HUES64 (cell line): ENCODE measurements at regions not wholly inside any gene's neighbourhood (a gene's known extent, or its start where the extent isn't known, plus 50 kb on each side); places are given as distances from the start of the nearest gene placed in this dataset.
"Not testable (repeated sequence)": the region's sequence is repeated elsewhere in the genome, so short reads cannot be mapped to it uniquely, and the experiment has no call there.

Experiments
- H3K27ac ChIP-seq: 2 replicates; pipeline ENCODE4 v1.7.0; 2013; ENCODE audit warnings: low read depth, low read length, inconsistent platforms
- H3K27me3 ChIP-seq: 2 replicates; pipeline ENCODE4 v1.6.1; 2013; ENCODE audit warnings: mild to moderate bottlenecking, low read length; ENCODE audit not compliant: insufficient read depth
- H3K36me3 ChIP-seq: 2 replicates; pipeline ENCODE4 v1.6.1; 2013; ENCODE audit warnings: mild to moderate bottlenecking, low read length; ENCODE audit not compliant: insufficient read depth
- H3K4me1 ChIP-seq: 2 replicates; pipeline ENCODE4 v1.6.1; 2013; ENCODE audit warnings: mild to moderate bottlenecking, low read length, moderate library complexity; ENCODE audit not compliant: insufficient read depth
- H3K4me3 ChIP-seq: 2 replicates; pipeline ENCODE4 v1.5.1; 2013; ENCODE audit warnings: mild to moderate bottlenecking, low read length, moderate library complexity
- H3K9ac ChIP-seq: 2 replicates; pipeline ENCODE4 v1.6.1; 2013; ENCODE audit warnings: mild to moderate bottlenecking, low read depth, low read length
- H3K9me3 ChIP-seq: 2 replicates; pipeline ENCODE4 v1.6.1; 2013; ENCODE audit warnings: low read depth, low read length; ENCODE audit not compliant: insufficient read depth
- WGBS: fragments of 150-250, 120-280 bp; methylation state at CpG from one replicate; pipeline ENCODE4 v1.1.7; 2013; ENCODE audit warnings: missing lambda C conversion rate; 5-methylcytosine and 5-hydroxymethylcytosine counted together

DNA sequence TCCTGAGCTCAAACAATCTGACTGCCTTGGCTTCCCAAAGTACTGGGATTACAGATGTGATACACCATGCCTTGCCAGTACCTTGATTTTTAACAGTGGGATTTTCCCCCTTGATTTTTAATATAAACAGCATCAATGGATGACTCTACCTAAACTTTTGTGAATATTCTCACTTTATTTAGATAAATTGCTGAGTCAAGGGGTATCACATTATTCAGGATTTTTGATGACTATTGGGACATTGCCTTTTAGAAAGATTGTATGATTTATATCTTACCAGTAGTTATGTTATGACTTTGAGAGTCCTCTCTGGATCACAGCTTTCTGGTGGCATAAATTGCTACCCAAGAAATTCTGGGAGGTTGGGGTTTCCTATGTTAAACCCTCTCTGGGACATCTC lies 112.5 kb upstream of the SPAG17 start:
- Histone ChIP-seq H3K36me3 (no peaks in the 10 kb centered on the region), H3K4me1 (peaks cover 28% of the 10 kb centered on the region), H3K4me3 (no peak overlapping the region), H3K27ac (no peak overlapping the region), H3K9ac (no peak overlapping the region), H3K27me3 (no peaks in the 10 kb centered on the region), H3K9me3 (no peaks in the 10 kb centered on the region)

GRCh38 chr1:118294875-118295642 lies 110.0 kb upstream of the SPAG17 start:
- no peak overlapping the region for H3K4me3 ChIP-seq
- H3K36me3 ChIP-seq, result no peaks in the 10 kb centered on the region
- WGBS, result 87% methylated on average over 4 of the region's 6 CpGs
- no peak overlapping the region for H3K9ac ChIP-seq
- H3K27me3 ChIP-seq, result no peaks in the 10 kb centered on the region
- peaks cover 4% of the 10 kb centered on the region for H3K4me1 ChIP-seq
- no peaks in the 10 kb centered on the region for H3K9me3 ChIP-seq
- no peak overlapping the region for H3K27ac ChIP-seq

DNA sequence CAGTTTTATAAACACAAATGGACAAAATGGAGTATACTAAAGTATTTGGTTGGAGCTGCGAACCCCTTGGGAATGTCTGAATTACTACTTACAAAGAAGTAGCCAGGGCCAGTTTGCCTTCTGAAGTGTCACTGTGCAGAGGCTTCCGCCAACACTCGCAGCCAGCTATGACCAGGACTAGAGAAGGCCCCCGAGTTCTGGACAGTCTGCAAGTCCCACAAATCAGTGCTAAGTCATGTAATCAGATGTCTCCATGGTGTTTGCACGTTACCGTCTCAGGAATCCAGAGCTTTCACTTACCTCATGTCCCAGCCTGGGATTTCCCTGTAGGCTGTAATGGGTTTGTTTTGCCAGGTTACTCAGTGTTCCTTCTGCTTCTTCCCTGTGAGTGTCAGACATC lies 106.6 kb upstream of the SPAG17 start:
- H3K36me3 ChIP-seq, result no peaks in the 10 kb centered on the region
- WGBS, result 92% methylated on average over 6 of the region's 6 CpGs
- no peak overlapping the region for H3K9ac ChIP-seq
- H3K9me3 ChIP-seq, result no peaks in the 10 kb centered on the region
- H3K27ac ChIP-seq, result no peak overlapping the region
- H3K4me1 ChIP-seq, result no peaks in the 10 kb centered on the region; the same call in 1 of the 2 replicates
- H3K4me3 ChIP-seq, result no peak overlapping the region
- H3K27me3 ChIP-seq, result no peaks in the 10 kb centered on the region

DNA sequence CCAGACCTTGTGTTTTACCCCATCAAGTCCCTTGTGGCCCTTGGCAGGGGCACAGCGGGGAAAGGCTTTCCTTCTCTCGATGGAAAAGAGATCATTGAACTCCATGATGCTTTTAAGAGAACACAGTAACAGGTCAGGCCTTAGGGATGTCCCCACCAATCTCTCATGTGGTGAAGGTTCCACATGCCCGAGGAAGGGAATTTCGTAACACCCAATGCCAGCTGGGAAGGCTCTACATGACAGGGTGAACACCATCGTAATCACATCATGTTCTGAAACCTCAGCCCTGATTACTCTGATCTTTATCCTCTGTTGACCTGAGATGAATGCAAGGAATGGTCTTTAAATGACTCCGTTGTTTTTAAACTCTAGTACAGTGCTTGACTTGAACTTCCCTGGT lies 105.5 kb upstream of the SPAG17 start:
- no peaks in the 10 kb centered on the region; the same call in 1 of the 2 replicates for H3K4me1 ChIP-seq
- H3K36me3 ChIP-seq, result no peaks in the 10 kb centered on the region
- no peak overlapping the region for H3K9ac ChIP-seq
- no peak overlapping the region for H3K4me3 ChIP-seq
- no peaks in the 10 kb centered on the region for H3K27me3 ChIP-seq
- H3K9me3 ChIP-seq, result no peaks in the 10 kb centered on the region
- 93% methylated on average over 6 of the region's 6 CpGs for WGBS
- H3K27ac ChIP-seq, result no peak overlapping the region

GRCh38 chr1:118290046-118290445 lies 105.0 kb upstream of the SPAG17 start:
- Histone ChIP-seq H3K9ac (no peak overlapping the region), H3K4me3 (no peak overlapping the region), H3K9me3 (no peaks in the 10 kb centered on the region), H3K36me3 (no peaks in the 10 kb centered on the region), H3K27me3 (no peaks in the 10 kb centered on the region), H3K4me1 (no peaks in the 10 kb centered on the region; the same call in 1 of the 2 replicates), H3K27ac (no peak overlapping the region)
- WGBS, result 96% methylated on average over 4 of the region's 4 CpGs

DNA sequence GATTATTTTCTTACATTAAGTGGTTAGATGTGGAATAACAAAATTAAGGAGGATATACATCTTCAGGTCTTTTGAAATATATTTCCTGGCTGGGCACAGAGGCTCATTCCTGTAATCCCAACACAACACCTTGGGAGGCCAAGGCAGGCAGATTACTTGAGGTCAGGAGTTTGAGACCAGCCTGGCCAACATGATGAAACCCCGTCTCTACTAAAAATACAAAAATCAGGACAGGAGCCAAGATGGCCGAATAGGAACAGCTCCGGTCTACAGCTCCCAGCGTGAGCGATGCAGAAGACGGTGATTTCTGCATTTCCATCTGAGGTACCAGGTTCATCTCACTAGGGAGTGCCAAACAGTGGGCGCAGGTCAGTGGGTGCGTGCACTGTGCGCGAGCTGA lies 95.6 kb upstream of the SPAG17 start:
- not testable (repeated sequence) for H3K27ac ChIP-seq, H3K27me3 ChIP-seq, H3K9ac ChIP-seq, H3K4me1 ChIP-seq, H3K4me3 ChIP-seq, H3K36me3 ChIP-seq, H3K9me3 ChIP-seq
- 92% methylated on average over 10 of the region's 10 CpGs for WGBS

DNA sequence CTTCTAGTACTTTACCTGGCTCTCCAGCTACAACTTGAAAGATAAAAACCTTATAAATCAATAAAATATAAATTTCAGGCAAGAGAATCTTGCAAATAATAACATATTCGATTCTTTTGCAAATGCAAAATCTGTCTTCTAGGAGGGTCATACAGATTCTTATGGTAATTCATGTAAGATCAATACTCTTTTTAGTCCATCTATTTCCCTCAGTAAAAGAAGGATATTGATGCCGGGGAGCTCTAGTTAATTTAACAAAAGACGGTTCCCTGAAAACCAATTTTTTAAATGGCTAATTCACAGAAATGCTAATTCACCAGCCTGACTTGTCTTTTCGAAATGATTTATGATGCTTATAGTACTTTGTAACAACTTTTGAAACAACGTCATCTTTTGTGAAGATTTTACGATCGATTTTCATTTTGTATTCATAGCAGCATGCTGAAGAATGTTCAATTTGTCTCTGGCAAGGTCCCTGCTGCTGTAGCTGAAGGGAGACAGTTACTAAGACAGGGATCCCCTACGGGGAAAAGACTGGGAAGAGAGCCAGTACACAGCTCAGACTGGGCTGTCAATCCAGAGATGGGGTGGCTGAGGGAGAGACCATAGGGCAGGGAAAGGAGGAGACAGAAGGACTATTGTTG lies 90.6 kb upstream of the SPAG17 start:
- WGBS, result 83% methylated on average over 7 of the region's 8 CpGs
- peaks cover 6% of the 10 kb centered on the region; the same call in 1 of the 2 replicates for H3K4me1 ChIP-seq
- H3K9ac ChIP-seq, result no peak overlapping the region
- no peaks in the 10 kb centered on the region for H3K36me3 ChIP-seq
- no peak overlapping the region for H3K27ac ChIP-seq
- no peak overlapping the region for H3K4me3 ChIP-seq
- H3K27me3 ChIP-seq, result no peaks in the 10 kb centered on the region
- H3K9me3 ChIP-seq, result no peaks in the 10 kb centered on the region

DNA sequence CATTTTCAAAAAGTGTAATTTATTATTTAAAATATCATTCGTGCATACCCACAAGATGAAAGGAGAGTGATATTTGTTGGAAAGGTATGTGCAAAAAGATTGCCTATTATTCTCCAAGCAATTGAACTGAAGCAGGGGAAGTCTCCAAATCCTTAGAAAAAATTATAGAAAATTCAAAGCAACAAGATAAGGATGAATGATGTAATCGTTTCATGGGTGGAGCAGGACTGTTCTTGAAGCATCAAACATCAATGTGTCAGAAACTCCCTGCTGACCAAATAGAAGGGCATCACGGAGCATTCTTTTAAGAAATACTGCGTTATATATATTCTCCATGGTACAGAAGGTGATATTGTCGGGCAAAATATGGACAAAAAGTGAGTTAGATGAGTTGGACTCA lies 87.9 kb upstream of the SPAG17 start:
- no peaks in the 10 kb centered on the region for H3K9me3 ChIP-seq
- no peaks in the 10 kb centered on the region for H3K27me3 ChIP-seq
- 98% methylated on average over 4 of the region's 5 CpGs for WGBS
- H3K27ac ChIP-seq, result no peak overlapping the region
- H3K36me3 ChIP-seq, result no peaks in the 10 kb centered on the region
- H3K9ac ChIP-seq, result no peak overlapping the region
- H3K4me1 ChIP-seq, result peaks cover 6% of the 10 kb centered on the region; the same call in 1 of the 2 replicates
- no peak overlapping the region for H3K4me3 ChIP-seq

DNA sequence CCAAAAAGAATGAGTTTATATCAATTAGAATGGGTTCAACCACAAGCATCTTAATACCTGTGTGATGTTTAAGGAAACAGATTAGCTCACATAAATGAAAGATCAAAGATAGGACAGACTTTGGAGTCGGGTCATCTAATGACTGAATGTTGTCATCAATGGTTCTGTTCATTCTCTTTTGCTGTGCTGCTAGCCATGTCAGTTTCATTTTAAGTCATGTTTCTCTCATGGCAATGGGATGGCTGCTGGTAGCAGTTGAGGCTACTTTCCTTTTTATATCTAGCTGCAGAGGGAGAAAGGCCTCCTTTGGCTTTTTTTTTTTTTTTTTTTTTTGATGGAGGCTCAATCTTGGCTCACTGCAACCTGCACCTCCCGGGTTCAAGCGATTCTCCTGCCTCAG lies 86.9 kb upstream of the SPAG17 start:
- peaks cover 6% of the 10 kb centered on the region; the same call in 1 of the 2 replicates for H3K4me1 ChIP-seq
- no peaks in the 10 kb centered on the region for H3K9me3 ChIP-seq
- no peak overlapping the region for H3K27ac ChIP-seq
- no peak overlapping the region for H3K4me3 ChIP-seq
- no peak overlapping the region for H3K9ac ChIP-seq
- WGBS, result 95% methylated on average over 3 of the region's 3 CpGs
- no peaks in the 10 kb centered on the region for H3K27me3 ChIP-seq
- H3K36me3 ChIP-seq, result no peaks in the 10 kb centered on the region

DNA sequence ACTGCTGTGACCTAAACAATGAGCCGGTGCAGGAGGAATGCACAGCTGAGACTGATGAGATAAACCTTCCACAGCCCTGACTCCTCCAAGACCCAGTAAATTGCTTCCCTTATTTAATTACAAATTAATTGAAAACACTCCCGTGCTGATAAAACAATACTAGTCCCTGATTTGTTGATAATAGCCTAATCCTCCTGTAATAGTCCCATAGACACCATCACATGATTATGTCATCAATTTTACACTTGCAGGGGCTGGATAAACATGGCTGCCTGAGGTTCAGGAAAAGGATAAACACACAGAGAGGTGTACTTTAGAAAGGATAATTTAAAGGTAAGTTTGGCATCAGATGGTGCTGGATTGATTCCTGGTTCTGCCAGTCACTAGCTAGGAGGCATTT lies 84.6 kb upstream of the SPAG17 start:
- H3K27me3 ChIP-seq, result no peaks in the 10 kb centered on the region
- no peak overlapping the region for H3K4me3 ChIP-seq
- H3K9me3 ChIP-seq, result no peaks in the 10 kb centered on the region
- H3K36me3 ChIP-seq, result no peaks in the 10 kb centered on the region
- H3K4me1 ChIP-seq, result no peaks in the 10 kb centered on the region
- H3K27ac ChIP-seq, result no peak overlapping the region
- no peak overlapping the region for H3K9ac ChIP-seq
- 94% methylated on average over 2 of the region's 2 CpGs for WGBS

- WGBS, result 88% methylated on average over 3 of the region's 3 CpGs
- H3K9me3 ChIP-seq, result no peaks in the 10 kb centered on the region
- no peaks in the 10 kb centered on the region for H3K36me3 ChIP-seq
- no peak overlapping the region for H3K9ac ChIP-seq
- no peak overlapping the region for H3K4me3 ChIP-seq
- H3K4me1 ChIP-seq, result no peaks in the 10 kb centered on the region
- no peaks in the 10 kb centered on the region for H3K27me3 ChIP-seq
- no peak overlapping the region for H3K27ac ChIP-seq
These were observed 81.4 kb upstream of the SPAG17 start for GRCh38 chr1:118266436-118266835.
